SK-N-SH (cell line): ENCODE measurements at regions not wholly inside any gene's neighbourhood (a gene's known extent, or its start where the extent isn't known, plus 50 kb on each side); places are given as distances from the start of the nearest gene placed in this dataset.

ENCODE experiments used
- CTCF ChIA-PET: fragments of 300-600, 350-600 bp; formaldehyde crosslinking; extraction: SDS; loops from one replicate; lab custom pipeline; 2021; lab: Yijun Ruan, JAX
- POLR2A ChIA-PET: fragments of 350-600 bp; sonication (Branson Sonifier 250); formaldehyde crosslinking; extraction: SDS; loops from one replicate; lab custom pipeline; 2020; ENCODE audit warnings: antibody characterized with exemption, inconsistent platforms; lab: Yijun Ruan, JAX
- DNase-seq: peaks from one replicate; pipeline ENCODE4 v3.0.0; 2012
- H2AFZ ChIP-seq: fragments of 200-600 bp; sonication (generic); 2 replicates; pipeline ENCODE4 v1.8.1; 2016; ENCODE audit warnings: antibody characterized with exemption, mild to moderate bottlenecking, low read depth
- H3F3A ChIP-seq: fragments of 200-600 bp; sonication (generic); replicated peaks from 2 replicates; pipeline ENCODE3; 2016; ENCODE audit warnings: antibody characterized with exemption, mild to moderate bottlenecking; ENCODE audit not compliant: insufficient read depth
- H3K27ac ChIP-seq, 2 experiments: fragments of 200-500 bp in 1 of 2; fragments of 200-600 bp in 1 of 2; sonication (Bioruptor generic) in 1 of 2; sonication (generic), shearing (Covaris generic) in 1 of 2; 2 replicates each; pipeline versions ENCODE4 v1.5.1 to v1.6.1; 2014 to 2016; ENCODE audit warnings: low read depth in 2 of 2, inconsistent platforms in 1 of 2, low read length in 1 of 2, mild to moderate bottlenecking in 1 of 2, mixed read lengths in 1 of 2
- H3K27me3 ChIP-seq: fragments of 200-600 bp; sonication (generic), shearing (Covaris generic); 2 replicates; pipeline ENCODE4 v1.6.1; 2016; ENCODE audit warnings: mixed run types; ENCODE audit not compliant: insufficient read depth
- H3K36me3 ChIP-seq, 2 experiments: fragments of 200-500 bp in 1 of 2; fragments of 200-600 bp in 1 of 2; sonication (Bioruptor generic) in 1 of 2; sonication (generic) in 1 of 2; replicated peaks in 1 of 2; 2 replicates each; pipeline versions ENCODE3 to v1.5.1; 2014 to 2016; ENCODE audit warnings: low read length in 1 of 2, mild to moderate bottlenecking in 1 of 2; ENCODE audit not compliant: insufficient read depth in 2 of 2, control insufficient read depth in 1 of 2
- H3K4me1 ChIP-seq, 2 experiments: fragments of 200-500 bp in 1 of 2; fragments of 200-600 bp in 1 of 2; sonication (Bioruptor generic) in 1 of 2; sonication (generic), shearing (Covaris generic) in 1 of 2; 2 replicates each; pipeline versions ENCODE4 v1.5.1 to v1.6.1; 2014 to 2016; ENCODE audit warnings: low read depth in 1 of 2, low read length in 1 of 2, mixed run types in 1 of 2; ENCODE audit not compliant: insufficient read depth in 2 of 2, control insufficient read depth in 1 of 2
- H3K4me2 ChIP-seq: fragments of 200-600 bp; sonication (generic), shearing (Covaris generic); 2 replicates; pipeline ENCODE4 v1.6.1; 2017; ENCODE audit warnings: mixed run types
- H3K4me3 ChIP-seq, 2 experiments: fragments of 200-500 bp in 1 of 2; fragments of 200-600 bp in 1 of 2; sonication (Bioruptor generic) in 1 of 2; sonication (generic), shearing (Covaris generic) in 1 of 2; 2 replicates each; pipeline versions ENCODE4 v1.5.1 to v1.8.1; 2014 to 2016; ENCODE audit warnings: low read depth in 2 of 2, inconsistent platforms in 1 of 2, low read length in 1 of 2, mild to moderate bottlenecking in 1 of 2, mixed read lengths in 1 of 2, moderate library complexity in 1 of 2
- H3K79me2 ChIP-seq: fragments of 200-600 bp; sonication (generic); 2 replicates; pipeline ENCODE4 v1.8.1; 2017; ENCODE audit warnings: mild to moderate bottlenecking; ENCODE audit not compliant: insufficient read depth
- H3K9ac ChIP-seq: fragments of 200-600 bp; sonication (generic); 2 replicates; pipeline ENCODE4 v1.6.1; 2017; ENCODE audit warnings: mixed run types
- H3K9me2 ChIP-seq: fragments of 200-600 bp; sonication (generic); 2 replicates; pipeline ENCODE4 v1.6.1; 2017; ENCODE audit warnings: mixed run types
- H3K9me3 ChIP-seq: fragments of 200-600 bp; sonication (generic); 2 replicates; pipeline ENCODE4 v1.6.1; 2017; ENCODE audit warnings: mixed run types, mild to moderate bottlenecking, moderate library complexity
- H4K20me1 ChIP-seq: fragments of 200-600 bp; sonication (generic); 2 replicates; pipeline ENCODE4 v1.6.1; 2017; ENCODE audit warnings: mild to moderate bottlenecking, mixed run types; ENCODE audit not compliant: insufficient read depth
- CHD2 ChIP-seq: fragments of 150-350 bp; IDR thresholded peaks from 2 replicates; pipeline ENCODE4 v1.6.1; 2018; ENCODE audit warnings: low read length; ENCODE audit not compliant: partially characterized antibody
- EP300 ChIP-seq, 2 experiments: IDR thresholded peaks; 2 replicates each; pipeline versions ENCODE4 v1.4.0 to v1.6.1; 2012; ENCODE audit warnings: borderline replicate concordance in 1 of 2, low read depth in 1 of 2, low read length in 1 of 2
- EZH2phosphoT487 ChIP-seq: fragments of 200-600 bp; sonication (generic); IDR thresholded peaks from 2 replicates; pipeline ENCODE4 v1.6.1; 2017; ENCODE audit warnings: low read depth, mixed run types, mild to moderate bottlenecking, antibody characterized with exemption, moderate library complexity, borderline replicate concordance
- FOSL2 ChIP-seq: IDR thresholded peaks from 2 replicates; pipeline ENCODE4 v1.4.0; 2012; ENCODE audit warnings: low read depth, mild to moderate bottlenecking, moderate library complexity, borderline replicate concordance
- FOXM1 ChIP-seq: IDR thresholded peaks from 2 replicates; pipeline ENCODE4 v1.4.0; 2012; ENCODE audit warnings: low read depth, mild to moderate bottlenecking
- JUND ChIP-seq: IDR thresholded peaks from 2 replicates; pipeline ENCODE4 v1.4.0; 2012
- MXI1 ChIP-seq: IDR thresholded peaks from 2 replicates; pipeline ENCODE4 v1.6.1; 2012; ENCODE audit warnings: mild to moderate bottlenecking, low read depth, low read length, improper control_type of control experiment
- NRF1 ChIP-seq: IDR thresholded peaks from 2 replicates; pipeline ENCODE4 v1.6.1; 2012; ENCODE audit warnings: low read depth, mild to moderate bottlenecking, low read length
- RAD21 ChIP-seq: IDR thresholded peaks from 2 replicates; pipeline ENCODE4 v1.6.1; 2012; ENCODE audit warnings: mild to moderate bottlenecking, low read length
- RCOR1 ChIP-seq: fragments of 150-350 bp; IDR thresholded peaks from 2 replicates; pipeline ENCODE4 v1.6.1; 2017; ENCODE audit warnings: antibody characterized with exemption, low read length
- RXRA ChIP-seq: IDR thresholded peaks from 2 replicates; pipeline ENCODE4 v1.4.0; 2012; ENCODE audit warnings: low read depth, mild to moderate bottlenecking, borderline replicate concordance
- SIN3A ChIP-seq: IDR thresholded peaks from 2 replicates; pipeline ENCODE4 v1.6.1; 2012; ENCODE audit warnings: low read depth, mild to moderate bottlenecking, low read length, moderate library complexity, borderline replicate concordance
- WGBS: methylation state at CpG from one replicate; pipeline ENCODE4 v1.1.6; 2017; ENCODE audit warnings: low lambda C conversion rate; 5-methylcytosine and 5-hydroxymethylcytosine counted together
- TF ChIP-seq, protein P1 (sequence below): IDR thresholded peaks from 2 replicates; pipeline ENCODE4 v1.6.1; 2012; ENCODE audit warnings: mild to moderate bottlenecking, low read depth, low read length, moderate library complexity
- TF ChIP-seq, protein P2 (sequence below): fragments of 150-350 bp; IDR thresholded peaks from 2 replicates; pipeline ENCODE4 v1.6.1; 2016; ENCODE audit warnings: mild to moderate bottlenecking, low read depth, low read length
- TF ChIP-seq, protein P3 (sequence below): IDR thresholded peaks from 2 replicates; pipeline ENCODE4; 2012

DNA sequence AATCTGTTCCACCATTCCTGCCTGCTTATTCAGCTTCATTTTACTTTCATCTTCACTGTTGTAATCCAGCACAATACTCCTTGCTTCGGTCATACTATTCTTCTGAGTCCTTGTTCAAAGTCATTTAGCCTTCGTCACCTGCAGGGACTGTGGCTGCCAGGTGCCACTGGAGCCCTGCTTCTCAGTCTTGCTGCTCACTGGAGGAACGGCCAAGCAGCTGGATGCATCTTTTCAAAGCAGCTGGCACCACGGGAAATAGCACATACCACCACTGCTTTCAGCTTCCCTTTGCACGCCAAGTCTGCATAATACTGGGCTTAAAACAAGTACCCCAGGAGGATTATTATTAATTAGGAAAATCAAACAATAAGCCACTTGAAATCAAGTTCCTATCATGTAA is 287.6 kb downstream of the BCHE start (continued):
- TF ChIP-seq, protein P1, sequence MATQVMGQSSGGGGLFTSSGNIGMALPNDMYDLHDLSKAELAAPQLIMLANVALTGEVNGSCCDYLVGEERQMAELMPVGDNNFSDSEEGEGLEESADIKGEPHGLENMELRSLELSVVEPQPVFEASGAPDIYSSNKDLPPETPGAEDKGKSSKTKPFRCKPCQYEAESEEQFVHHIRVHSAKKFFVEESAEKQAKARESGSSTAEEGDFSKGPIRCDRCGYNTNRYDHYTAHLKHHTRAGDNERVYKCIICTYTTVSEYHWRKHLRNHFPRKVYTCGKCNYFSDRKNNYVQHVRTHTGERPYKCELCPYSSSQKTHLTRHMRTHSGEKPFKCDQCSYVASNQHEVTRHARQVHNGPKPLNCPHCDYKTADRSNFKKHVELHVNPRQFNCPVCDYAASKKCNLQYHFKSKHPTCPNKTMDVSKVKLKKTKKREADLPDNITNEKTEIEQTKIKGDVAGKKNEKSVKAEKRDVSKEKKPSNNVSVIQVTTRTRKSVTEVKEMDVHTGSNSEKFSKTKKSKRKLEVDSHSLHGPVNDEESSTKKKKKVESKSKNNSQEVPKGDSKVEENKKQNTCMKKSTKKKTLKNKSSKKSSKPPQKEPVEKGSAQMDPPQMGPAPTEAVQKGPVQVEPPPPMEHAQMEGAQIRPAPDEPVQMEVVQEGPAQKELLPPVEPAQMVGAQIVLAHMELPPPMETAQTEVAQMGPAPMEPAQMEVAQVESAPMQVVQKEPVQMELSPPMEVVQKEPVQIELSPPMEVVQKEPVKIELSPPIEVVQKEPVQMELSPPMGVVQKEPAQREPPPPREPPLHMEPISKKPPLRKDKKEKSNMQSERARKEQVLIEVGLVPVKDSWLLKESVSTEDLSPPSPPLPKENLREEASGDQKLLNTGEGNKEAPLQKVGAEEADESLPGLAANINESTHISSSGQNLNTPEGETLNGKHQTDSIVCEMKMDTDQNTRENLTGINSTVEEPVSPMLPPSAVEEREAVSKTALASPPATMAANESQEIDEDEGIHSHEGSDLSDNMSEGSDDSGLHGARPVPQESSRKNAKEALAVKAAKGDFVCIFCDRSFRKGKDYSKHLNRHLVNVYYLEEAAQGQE = no peak

DNA sequence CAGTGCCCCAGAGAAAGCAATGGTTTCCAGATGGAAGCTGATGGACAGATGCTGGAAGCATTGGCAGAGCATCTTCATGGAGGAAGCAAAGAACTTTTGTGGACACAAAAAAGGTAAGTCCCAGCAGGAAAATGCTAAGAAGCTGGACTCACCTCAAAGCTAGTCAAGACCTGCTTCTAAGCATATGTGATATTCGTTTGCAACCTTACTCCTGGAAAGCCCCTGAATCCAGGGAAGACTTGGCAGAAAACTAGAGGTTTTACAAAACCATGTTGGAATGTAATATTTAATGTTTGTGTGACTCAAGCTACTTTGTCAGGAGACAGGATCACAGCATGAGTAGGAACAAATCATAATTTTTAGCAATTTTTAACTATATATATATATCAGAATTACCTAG is 288.2 kb downstream of the BCHE start:
- no peak overlapping the region for H3K4me3 ChIP-seq
- no peak overlapping the region for H3K9ac ChIP-seq
- no peaks in the 10 kb centered on the region for H3K79me2 ChIP-seq
- H3F3A ChIP-seq = no peaks in the 10 kb centered on the region
- DNase-seq = no peak
- no peak overlapping the region for H3K4me2 ChIP-seq
- CTCF ChIA-PET = interaction anchor here (0.6 kb wide), 1 partner anchor 13 kb away, joined by 3 read pairs; no protein-coding TSS in a partner anchor
- no peaks in the 10 kb centered on the region for H3K36me3 ChIP-seq
- H3K27ac ChIP-seq = no peak overlapping the region
- no peaks in the 10 kb centered on the region for H3K9me3 ChIP-seq
- 0% methylated on average over 1 of the region's 1 CpG for WGBS
- no peak overlapping the region for H2AFZ ChIP-seq
- TF ChIP-seq RXRA = no peak
- TF ChIP-seq SIN3A = no peak
- TF ChIP-seq JUND = no peak
- no peak for TF ChIP-seq FOSL2
- TF ChIP-seq MXI1 = no peak
- no peak for TF ChIP-seq NRF1
- no peak for TF ChIP-seq FOXM1
- TF ChIP-seq, protein P2, sequence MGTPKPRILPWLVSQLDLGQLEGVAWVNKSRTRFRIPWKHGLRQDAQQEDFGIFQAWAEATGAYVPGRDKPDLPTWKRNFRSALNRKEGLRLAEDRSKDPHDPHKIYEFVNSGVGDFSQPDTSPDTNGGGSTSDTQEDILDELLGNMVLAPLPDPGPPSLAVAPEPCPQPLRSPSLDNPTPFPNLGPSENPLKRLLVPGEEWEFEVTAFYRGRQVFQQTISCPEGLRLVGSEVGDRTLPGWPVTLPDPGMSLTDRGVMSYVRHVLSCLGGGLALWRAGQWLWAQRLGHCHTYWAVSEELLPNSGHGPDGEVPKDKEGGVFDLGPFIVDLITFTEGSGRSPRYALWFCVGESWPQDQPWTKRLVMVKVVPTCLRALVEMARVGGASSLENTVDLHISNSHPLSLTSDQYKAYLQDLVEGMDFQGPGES = no peak
- TF ChIP-seq, all 33 proteins: peak for 0
- no peaks in the 10 kb centered on the region for H3K9me2 ChIP-seq
- no peaks in the 10 kb centered on the region for H3K27me3 ChIP-seq
- POLR2A ChIA-PET = no interaction called here
- no peaks in the 10 kb centered on the region for H4K20me1 ChIP-seq
- H3K4me1 ChIP-seq = no peaks in the 10 kb centered on the region

DNA sequence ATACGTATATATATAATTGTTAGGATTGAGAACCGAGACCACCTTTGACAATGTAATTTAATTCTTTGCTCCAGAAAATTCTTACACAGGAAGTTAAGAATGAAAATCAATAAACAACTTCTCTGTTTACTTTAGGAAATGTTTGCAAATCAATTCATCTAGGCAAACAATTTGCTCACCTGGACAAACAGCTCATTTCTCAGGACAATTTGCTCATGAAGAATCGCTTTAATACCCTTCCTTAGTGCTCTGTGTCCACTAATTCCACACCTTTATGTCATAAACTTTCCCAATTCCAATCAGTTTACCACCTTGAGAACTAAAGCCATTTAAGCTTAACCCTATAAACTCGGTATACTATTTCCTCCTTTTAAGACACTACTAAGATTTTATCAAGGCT is 292.2 kb downstream of the BCHE start:
- no peaks in the 10 kb centered on the region for H3K9me2 ChIP-seq
- H2AFZ ChIP-seq = no peak overlapping the region
- no peak overlapping the region for H3K4me2 ChIP-seq
- no peaks in the 10 kb centered on the region for H3K27me3 ChIP-seq
- no peaks in the 10 kb centered on the region for H3K4me1 ChIP-seq
- H3K4me3 ChIP-seq = no peak overlapping the region
- WGBS = 30% methylated on average over 4 of the region's 4 CpGs
- no peaks in the 10 kb centered on the region for H3K36me3 ChIP-seq
- H3K27ac ChIP-seq = no peak overlapping the region
- H4K20me1 ChIP-seq = no peaks in the 10 kb centered on the region
- CTCF ChIA-PET = interaction anchor here (1.4 kb wide), 1 partner anchor 30 kb away, joined by 4 read pairs; no protein-coding TSS in a partner anchor
- no peaks in the 10 kb centered on the region for H3K9me3 ChIP-seq
- H3K79me2 ChIP-seq = no peaks in the 10 kb centered on the region
- no peaks in the 10 kb centered on the region for H3F3A ChIP-seq
- TF ChIP-seq FOXM1 (no peak), RAD21 (no peak), JUND (no peak), EP300 (IDR thresholded peaks at IDR 0.05; ENCODE audit: borderline replicate concordance in 1 of 2, low read depth in 1 of 2, low read length in 1 of 2) (no peak), RCOR1 (no peak), EZH2phosphoT487 (no peak), CHD2 (no peak)
- TF ChIP-seq, protein P3, sequence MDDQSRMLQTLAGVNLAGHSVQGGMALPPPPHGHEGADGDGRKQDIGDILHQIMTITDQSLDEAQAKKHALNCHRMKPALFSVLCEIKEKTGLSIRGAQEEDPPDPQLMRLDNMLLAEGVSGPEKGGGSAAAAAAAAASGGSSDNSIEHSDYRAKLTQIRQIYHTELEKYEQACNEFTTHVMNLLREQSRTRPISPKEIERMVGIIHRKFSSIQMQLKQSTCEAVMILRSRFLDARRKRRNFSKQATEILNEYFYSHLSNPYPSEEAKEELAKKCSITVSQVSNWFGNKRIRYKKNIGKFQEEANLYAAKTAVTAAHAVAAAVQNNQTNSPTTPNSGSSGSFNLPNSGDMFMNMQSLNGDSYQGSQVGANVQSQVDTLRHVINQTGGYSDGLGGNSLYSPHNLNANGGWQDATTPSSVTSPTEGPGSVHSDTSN = no peak
- no peak overlapping the region for H3K9ac ChIP-seq
- POLR2A ChIA-PET = no interaction called here
- no peak for DNase-seq
